IMR-90 (cell line): ENCODE measurements at regions not wholly inside any gene's neighbourhood (a gene's known extent, or its start where the extent isn't known, plus 50 kb on each side); places are given as distances from the start of the nearest gene placed in this dataset.

ENCODE experiments used
- ATAC-seq: fragments of 200-7000 bp; cut with Tn5 transposase; 2 replicates; pipeline ENCODE4 v1.9.1; 2020; ENCODE audit warnings: low read depth, mild to moderate bottlenecking, moderate library complexity
- BruUV-seq: library from RNA; stranded (reverse); fragments of 400-500 nt; replicated peaks from 2 replicates; lab custom pipeline; 2021; lab: Mats Ljungman, UMichigan
- CTCF ChIA-PET: fragments of 300-600 bp; formaldehyde crosslinking; extraction: SDS; loops from one replicate; lab custom pipeline; 2021; ENCODE audit warnings: antibody characterized with exemption; lab: Yijun Ruan, JAX
- POLR2A ChIA-PET: fragments of 300-600 bp; sonication (Branson Sonifier 250); formaldehyde crosslinking; loops from one replicate; lab custom pipeline; 2022; ENCODE audit warnings: antibody characterized with exemption; ENCODE audit not compliant: unreplicated experiment; lab: Charles Lee
- DNase-seq: peaks from one replicate; pipeline ENCODE4 v3.0.0; 2013
- H2AFZ ChIP-seq: replicated peaks from 2 replicates; pipeline ENCODE3; 2013; ENCODE audit warnings: low read length, mild to moderate bottlenecking; ENCODE audit not compliant: poor library complexity
- H2AK5ac ChIP-seq: 2 replicates; pipeline ENCODE4 v1.6.1; 2013; ENCODE audit warnings: low read depth, low read length, inconsistent platforms
- H2AK9ac ChIP-seq: replicated peaks from 2 replicates; pipeline ENCODE3; 2013; ENCODE audit warnings: mild to moderate bottlenecking, low read depth, low read length, moderate library complexity; ENCODE audit not compliant: poor library complexity
- H2BK120ac ChIP-seq: 2 replicates; pipeline ENCODE4 v1.6.1; 2013; ENCODE audit warnings: low read depth, low read length, inconsistent platforms
- H2BK15ac ChIP-seq: 3 replicates; pipeline ENCODE4 v1.6.1; 2013; ENCODE audit warnings: low read depth, low read length, inconsistent platforms
- H2BK20ac ChIP-seq: 2 replicates; pipeline ENCODE4 v1.6.1; 2013; ENCODE audit warnings: low read depth, mild to moderate bottlenecking, inconsistent platforms, low read length, moderate library complexity
- H2BK5ac ChIP-seq: 2 replicates; pipeline ENCODE4 v1.6.1; 2013; ENCODE audit warnings: mild to moderate bottlenecking, low read depth, low read length, inconsistent platforms; ENCODE audit not compliant: poor library complexity, severe bottlenecking
- H3K14ac ChIP-seq: replicated peaks from 2 replicates; pipeline ENCODE4 v1.6.1; 2013; ENCODE audit warnings: low read depth, low read length, inconsistent platforms
- H3K18ac ChIP-seq: 2 replicates; pipeline ENCODE4 v1.6.1; 2013; ENCODE audit warnings: low read depth, low read length, control low read depth
- H3K23ac ChIP-seq: 2 replicates; pipeline ENCODE4 v1.6.1; 2013; ENCODE audit warnings: low read depth, low read length, inconsistent platforms
- H3K27ac ChIP-seq: 2 replicates; pipeline ENCODE4 v1.5.1; 2013; ENCODE audit warnings: mild to moderate bottlenecking, control low read depth, low read length; ENCODE audit not compliant: insufficient read depth
- H3K27me3 ChIP-seq: 2 replicates; pipeline ENCODE4 v1.6.1; 2013; ENCODE audit warnings: low read length; ENCODE audit not compliant: control insufficient read depth, insufficient read depth
- H3K36me3 ChIP-seq: 2 replicates; pipeline ENCODE4 v1.6.1; 2013; ENCODE audit warnings: low read length, mixed read lengths; ENCODE audit not compliant: control insufficient read depth, insufficient read depth
- H3K4ac ChIP-seq: 2 replicates; pipeline ENCODE4 v1.6.1; 2013; ENCODE audit warnings: low read depth, low read length, inconsistent platforms
- H3K4me1 ChIP-seq: 2 replicates; pipeline ENCODE4 v1.6.1; 2013; ENCODE audit warnings: low read length, mixed read lengths; ENCODE audit not compliant: control insufficient read depth, insufficient read depth
- H3K4me2 ChIP-seq: 2 replicates; pipeline ENCODE4 v1.6.1; 2013; ENCODE audit warnings: low read depth, mild to moderate bottlenecking, control low read depth, low read length, moderate library complexity
- H3K4me3 ChIP-seq: 2 replicates; pipeline ENCODE4 v1.5.1; 2013; ENCODE audit warnings: low read depth, mild to moderate bottlenecking, control low read depth, low read length, moderate library complexity; ENCODE audit not compliant: insufficient read depth
- H3K56ac ChIP-seq: 2 replicates; pipeline ENCODE4 v1.6.1; 2013; ENCODE audit warnings: low read length, inconsistent platforms; ENCODE audit not compliant: insufficient read depth; ENCODE audit errors: extremely low read depth
- H3K79me1 ChIP-seq, 2 experiments: 2 replicates each; pipeline ENCODE4 v1.6.1; 2013; ENCODE audit warnings: low read length in 2 of 2, inconsistent platforms in 1 of 2, low read depth in 1 of 2
- H3K9ac ChIP-seq: 2 replicates; pipeline ENCODE4 v1.6.1; 2013; ENCODE audit warnings: low read depth, low read length, control low read depth
- H3K9me1 ChIP-seq: 2 replicates; pipeline ENCODE4 v1.6.1; 2013; ENCODE audit warnings: low read length, inconsistent platforms; ENCODE audit not compliant: insufficient read depth
- H3K9me3 ChIP-seq: 2 replicates; pipeline ENCODE4 v1.6.1; 2013; ENCODE audit warnings: low read length; ENCODE audit not compliant: control insufficient read depth, insufficient read depth
- H4K20me1 ChIP-seq: 2 replicates; pipeline ENCODE4 v1.6.1; 2013; ENCODE audit warnings: low read length, inconsistent platforms; ENCODE audit not compliant: insufficient read depth
- H4K5ac ChIP-seq: 2 replicates; pipeline ENCODE4 v1.6.1; 2013; ENCODE audit warnings: mild to moderate bottlenecking, low read depth, low read length, control low read depth
- H4K8ac ChIP-seq, 2 experiments: 2 replicates each; pipeline ENCODE4 v1.6.1; 2013; ENCODE audit warnings: low read depth in 2 of 2, low read length in 2 of 2, control low read depth in 1 of 2, inconsistent platforms in 1 of 2
- H4K91ac ChIP-seq: 2 replicates; pipeline ENCODE4 v1.6.1; 2013; ENCODE audit warnings: low read depth, low read length, inconsistent platforms; ENCODE audit not compliant: insufficient read depth
- BHLHE40 ChIP-seq: fragments of 150-350 bp; IDR thresholded peaks from 2 replicates; pipeline ENCODE4 v1.6.1; 2016; ENCODE audit warnings: mild to moderate bottlenecking, low read depth, low read length
- CEBPB ChIP-seq: IDR thresholded peaks from 2 replicates; pipeline ENCODE4 v1.6.1; 2012; ENCODE audit warnings: low read depth, low read length, improper control_type of control experiment
- CHD1 ChIP-seq: IDR thresholded peaks from 2 replicates; pipeline ENCODE4 v1.6.1; 2012; ENCODE audit warnings: low read depth, low read length, improper control_type of control experiment
- CTCF ChIP-seq: conservative IDR thresholded peaks from 2 replicates; pipeline ENCODE4 v1.5.1; 2012; ENCODE audit warnings: mild to moderate bottlenecking, low read depth, low read length, improper control_type of control experiment
- ELK1 ChIP-seq: fragments of 150-350 bp; IDR thresholded peaks from 2 replicates; pipeline ENCODE4 v1.6.1; 2016; ENCODE audit warnings: low read depth, mild to moderate bottlenecking, low read length, moderate library complexity, borderline replicate concordance
- FOS ChIP-seq: fragments of 150-350 bp; IDR thresholded peaks from 2 replicates; pipeline ENCODE4 v1.6.1; 2016; ENCODE audit warnings: low read depth, low read length
- MAFK ChIP-seq: IDR thresholded peaks from 2 replicates; pipeline ENCODE4 v1.6.1; 2012; ENCODE audit warnings: low read depth, low read length, improper control_type of control experiment
- MAZ ChIP-seq: IDR thresholded peaks from 2 replicates; pipeline ENCODE4 v1.6.1; 2012; ENCODE audit warnings: low read depth, mild to moderate bottlenecking, low read length, improper control_type of control experiment, moderate library complexity, borderline replicate concordance
- MXI1 ChIP-seq: IDR thresholded peaks from 2 replicates; pipeline ENCODE4 v1.6.1; 2012; ENCODE audit warnings: low read depth, mild to moderate bottlenecking, low read length, moderate library complexity, borderline replicate concordance
- NFE2L2 ChIP-seq: fragments of 150-350 bp; IDR thresholded peaks from 2 replicates; pipeline ENCODE4 v1.6.1; 2016; ENCODE audit warnings: low read depth, mild to moderate bottlenecking, low read length
- POLR2A ChIP-seq: IDR thresholded peaks from 2 replicates; pipeline ENCODE4 v1.6.1; 2012; ENCODE audit warnings: mild to moderate bottlenecking, low read depth, low read length
- RAD21 ChIP-seq: IDR thresholded peaks from 2 replicates; pipeline ENCODE4 v1.6.1; 2012; ENCODE audit warnings: low read length, improper control_type of control experiment
- RCOR1 ChIP-seq: IDR thresholded peaks from 2 replicates; pipeline ENCODE4 v1.6.1; 2012; ENCODE audit warnings: mild to moderate bottlenecking, low read length, improper control_type of control experiment; ENCODE audit not compliant: insufficient replicate concordance
- RFX5 ChIP-seq: IDR thresholded peaks from 2 replicates; pipeline ENCODE4 v1.8.0; 2012; ENCODE audit warnings: low read depth, mild to moderate bottlenecking, low read length, moderate library complexity
- SMC3 ChIP-seq: fragments of 150-350 bp; IDR thresholded peaks from 2 replicates; pipeline ENCODE4 v1.6.1; 2016; ENCODE audit warnings: low read depth, mild to moderate bottlenecking, antibody characterized with exemption, low read length, moderate library complexity
- USF2 ChIP-seq: fragments of 150-350 bp; IDR thresholded peaks from 2 replicates; pipeline ENCODE4 v1.6.1; 2017; ENCODE audit warnings: mild to moderate bottlenecking, antibody characterized with exemption, low read length, low read depth
- WGBS, 2 experiments: methylation state at CpG; one replicate each; pipeline versions ENCODE4 v1.1.5 to v1.1.7; 2013; ENCODE audit warnings: missing lambda C conversion rate in 2 of 2; ENCODE audit not compliant: insufficient read length in 1 of 2; ENCODE audit errors: extremely low coverage in 2 of 2; 5-methylcytosine and 5-hydroxymethylcytosine counted together
- dilution Hi-C: fragments of 300-500 bp; cut with HindIII; formaldehyde crosslinking; loops from one replicate; pipeline ENCODE4 v1.14.3; 2018; ENCODE audit warnings: low sequenced_read_pairs; ENCODE audit not compliant: unreplicated experiment
- in situ Hi-C: fragments of 300-500 bp; cut with MboI; formaldehyde crosslinking; loops from 3 replicates; pipeline ENCODE4 v1.14.3; 2019; ENCODE audit warnings: low sequenced_read_pairs, inconsistent platforms, mixed read lengths
- intact Hi-C: fragments of 100-400 bp; cut with micrococcal nuclease; formaldehyde crosslinking; loops from 2 replicates; pipeline ENCODE4 v1.10.0; 2022

GRCh38 chr1:222234351-222234750 is 313.6 kb downstream of the HHIPL2 start:
- no peaks in the 10 kb centered on the region for H3K4me1 ChIP-seq
- H3K4ac ChIP-seq = no peak overlapping the region
- no peak overlapping the region for H3K27ac ChIP-seq
- H3K4me3 ChIP-seq = no peak overlapping the region
- H4K91ac ChIP-seq = no peak overlapping the region
- H3K56ac ChIP-seq = no peak overlapping the region
- H2BK120ac ChIP-seq = no peak overlapping the region
- dilution Hi-C loops (no loop called here), intact Hi-C loops (no loop called here), in situ Hi-C loops (no loop called here)
- no peaks in the 10 kb centered on the region for H4K20me1 ChIP-seq
- no peak overlapping the region for H3K23ac ChIP-seq
- H2BK5ac ChIP-seq = no peak overlapping the region
- no peak overlapping the region for H4K5ac ChIP-seq
- peaks cover 2% of the 10 kb centered on the region; the same call in 1 of the 2 replicates for H3K27me3 ChIP-seq
- TF ChIP-seq CTCF (no peak), BHLHE40 (no peak), POLR2A (no peak), FOS (no peak), CEBPB (no peak), RAD21 (no peak), USF2 (no peak), NFE2L2 (no peak), CHD1 (no peak), MAZ (no peak), RFX5 (no peak), SMC3 (no peak), RCOR1 (no peak), ELK1 (no peak), MXI1 (no peak), MAFK (no peak)
- H3K18ac ChIP-seq = no peak overlapping the region
- H3K36me3 ChIP-seq = no peaks in the 10 kb centered on the region
- no peaks in the 10 kb centered on the region for H3K9me3 ChIP-seq
- H2AK5ac ChIP-seq = no peak overlapping the region
- no peak overlapping the region for H2AK9ac ChIP-seq
- H3K14ac ChIP-seq = no peak overlapping the region
- no peak overlapping the region for H3K4me2 ChIP-seq
- no peak overlapping the region for H3K9ac ChIP-seq
- BruUV-seq = no TSS peak
- H4K8ac ChIP-seq = no peak overlapping the region
- no peaks in the 10 kb centered on the region for H3K9me1 ChIP-seq
- H2BK20ac ChIP-seq = no peak overlapping the region
- WGBS, 2 experiments = 80% methylated on average over 1 of the region's 2 CpGs; no CpG with 5 or more reads in 1 of the 2 experiments
- ChIA-PET CTCF (interaction anchor here (1.0 kb wide), 1 partner anchor 220 kb away, joined by 3 read pairs; no protein-coding TSS in a partner anchor), POLR2A (no interaction called here)
- no peak for ATAC-seq
- H2AFZ ChIP-seq = no peak overlapping the region
- H3K79me1 ChIP-seq = no peaks in the 10 kb centered on the region
- DNase-seq = no peak
- no peak overlapping the region for H2BK15ac ChIP-seq
